ENCODE measurements at regions not wholly inside any gene's neighbourhood (a gene's known extent, or its start where the extent isn't known, plus 50 kb on each side); places are given as distances from the start of the nearest gene placed in this dataset.

GRCh38 chr1:229070168-229070567 lies 200.7 kb upstream of the RAB4A start:
- peak; percentile 94 for DNase-seq

- no peak for DNase-seq
These were observed 197.7 kb upstream of the RAB4A start for GRCh38 chr1:229073251-229073650.

GRCh38 chr1:229075217-229075616 lies 195.7 kb upstream of the RAB4A start:
- DNase-seq, result no peak

- no peak for DNase-seq
These were observed 195.2 kb upstream of the RAB4A start for GRCh38 chr1:229075716-229076115.

GRCh38 chr1:229076195-229076594 lies 194.7 kb upstream of the RAB4A start:
- no peak for DNase-seq

- no peak for DNase-seq
These were observed 191.8 kb upstream of the RAB4A start for GRCh38 chr1:229079016-229079595.

GRCh38 chr1:229080361-229080760 lies 190.6 kb upstream of the RAB4A start:
- no peak for DNase-seq

GRCh38 chr1:229085291-229085690 lies 185.6 kb upstream of the RAB4A start:
- DNase-seq, result no peak

GRCh38 chr1:229086091-229086490 lies 184.8 kb upstream of the RAB4A start:
- DNase-seq, result no peak

- DNase-seq, result no peak
These were observed 184.2 kb upstream of the RAB4A start for GRCh38 chr1:229086686-229087085.

GRCh38 chr1:229087339-229087738 lies 183.6 kb upstream of the RAB4A start:
- no peak for DNase-seq

- DNase-seq, result no peak
These were observed 183.0 kb upstream of the RAB4A start for GRCh38 chr1:229087906-229088305.

- no peak for DNase-seq
These were observed 182.2 kb upstream of the RAB4A start for GRCh38 chr1:229088711-229089110.

GRCh38 chr1:229089586-229090208 lies 181.2 kb upstream of the RAB4A start:
- DNase-seq, result no peak

GRCh38 chr1:229091721-229092136 lies 179.2 kb upstream of the RAB4A start:
- DNase-seq, result no peak

- no peak for DNase-seq
These were observed 178.3 kb upstream of the RAB4A start for GRCh38 chr1:229092377-229093237.

- DNase-seq, result no peak
These were observed 177.7 kb upstream of the RAB4A start for GRCh38 chr1:229093238-229093540.

- DNase-seq, result no peak
These were observed 177.1 kb upstream of the RAB4A start for GRCh38 chr1:229093609-229094336.

GRCh38 chr1:229094476-229095311 lies 176.2 kb upstream of the RAB4A start:
- no peak for DNase-seq

- DNase-seq, result no peak
These were observed 175.6 kb upstream of the RAB4A start for GRCh38 chr1:229095325-229095724.

GRCh38 chr1:229097356-229097755 lies 173.6 kb upstream of the RAB4A start:
- DNase-seq, result no peak

- no peak for DNase-seq
These were observed 172.6 kb upstream of the RAB4A start for GRCh38 chr1:229098361-229098760.

All from RPMI8226 (cell line).